SK-N-SH treated with all-trans-retinoic acid at 6 μM for 48 hours (cell line): ENCODE measurements at regions not wholly inside any gene's neighbourhood (a gene's known extent, or its start where the extent isn't known, plus 50 kb on each side); places are given as distances from the start of the nearest gene placed in this dataset.
"Not testable (repeated sequence)": the region's sequence is repeated elsewhere in the genome, so short reads cannot be mapped to it uniquely, and the experiment has no call there.

ENCODE experiments used
- ATAC-seq: fragments of 200-7000 bp; cut with Tn5 transposase; 3 replicates; pipeline ENCODE4 v1.9.1; 2020; ENCODE audit warnings: mild to moderate bottlenecking, moderate library complexity
- ARNTL ChIP-seq: fragments of 450-650 bp; formaldehyde crosslinking; IDR thresholded peaks from 2 replicates; pipeline ENCODE4 v1.5.0; 2020; ENCODE audit warnings: low read depth, mild to moderate bottlenecking, moderate library complexity, borderline replicate concordance
- BACH2 ChIP-seq: fragments of 250-450 bp; sonication (Bioruptor Pico); IDR thresholded peaks from 2 replicates; pipeline ENCODE4 v1.9.0; 2021; ENCODE audit warnings: mild to moderate bottlenecking, borderline replicate concordance
- CREB5 ChIP-seq: fragments of 250-450 bp; sonication (Bioruptor Pico); IDR thresholded peaks from 2 replicates; pipeline ENCODE4 v1.5.1; 2020; ENCODE audit warnings: low read depth, mild to moderate bottlenecking, moderate library complexity
- CSDC2 ChIP-seq: fragments of 250-450 bp; sonication (Bioruptor Pico); IDR thresholded peaks from 2 replicates; pipeline ENCODE4 v1.5.0; 2020; ENCODE audit warnings: mild to moderate bottlenecking, moderate library complexity
- CSRNP3 ChIP-seq: fragments of 250-450 bp; sonication (Bioruptor Pico); IDR thresholded peaks from 2 replicates; pipeline ENCODE4 v1.5.1; 2021; ENCODE audit warnings: mild to moderate bottlenecking, moderate library complexity
- ESRRG ChIP-seq: fragments of 250-450 bp; sonication (Bioruptor Pico); IDR thresholded peaks from 2 replicates; pipeline ENCODE4 v1.6.1; 2021; ENCODE audit warnings: mild to moderate bottlenecking
- ISL1 ChIP-seq: fragments of 250-450 bp; sonication (Bioruptor Pico); IDR thresholded peaks from 2 replicates; pipeline ENCODE4 v2.1.2; 2022; ENCODE audit warnings: mild to moderate bottlenecking, moderate library complexity
- OSR1 ChIP-seq: fragments of 250-450 bp; sonication (Bioruptor Pico); IDR thresholded peaks from 2 replicates; pipeline ENCODE4 v1.8.0; 2022; ENCODE audit warnings: moderate library complexity, mild to moderate bottlenecking, inconsistent platforms
- POU6F1 ChIP-seq: fragments of 250-450 bp; sonication (Bioruptor Pico); IDR thresholded peaks from 2 replicates; pipeline ENCODE4 v1.8.0; 2021; ENCODE audit warnings: low read depth, mild to moderate bottlenecking, moderate library complexity, borderline replicate concordance
- PPARA ChIP-seq: fragments of 250-450 bp; sonication (Bioruptor Pico); IDR thresholded peaks from 2 replicates; pipeline ENCODE4 v1.5.0; 2020; ENCODE audit warnings: mild to moderate bottlenecking, borderline replicate concordance
- RARB ChIP-seq: fragments of 250-450 bp; sonication (Bioruptor Pico); IDR thresholded peaks from 2 replicates; pipeline ENCODE4 v1.8.0; 2021; ENCODE audit warnings: mild to moderate bottlenecking, moderate library complexity
- SNAI2 ChIP-seq: fragments of 250-450 bp; sonication (Bioruptor Pico); IDR thresholded peaks from 2 replicates; pipeline ENCODE4 v1.5.0; 2020; ENCODE audit warnings: mild to moderate bottlenecking, moderate library complexity
- TOX ChIP-seq: fragments of 250-450 bp; sonication (Bioruptor Pico); IDR thresholded peaks from 2 replicates; pipeline ENCODE4 v1.8.0; 2021; ENCODE audit warnings: mild to moderate bottlenecking, moderate library complexity, borderline replicate concordance
- ZC3H10 ChIP-seq: fragments of 250-450 bp; sonication (Bioruptor Pico); IDR thresholded peaks from 2 replicates; pipeline ENCODE4 v1.5.1; 2021; ENCODE audit warnings: mild to moderate bottlenecking, moderate library complexity
- ZFP3 ChIP-seq: fragments of 250-450 bp; sonication (Bioruptor Pico); IDR thresholded peaks from 2 replicates; pipeline ENCODE4 v1.5.0; 2020; ENCODE audit warnings: mild to moderate bottlenecking, moderate library complexity
- ZNF565 ChIP-seq: fragments of 450-650 bp; formaldehyde crosslinking; conservative IDR thresholded peaks from 2 replicates; pipeline ENCODE4 v1.5.0; 2020; ENCODE audit warnings: low read depth, mild to moderate bottlenecking, moderate library complexity
- ZNF8 ChIP-seq: fragments of 450-650 bp; formaldehyde crosslinking; IDR thresholded peaks from 2 replicates; pipeline ENCODE4 v1.5.0; 2020; ENCODE audit warnings: mild to moderate bottlenecking, moderate library complexity
- TF ChIP-seq, protein P1 (sequence below): fragments of 250-450 bp; sonication (Bioruptor Pico); IDR thresholded peaks from 2 replicates; pipeline ENCODE4 v1.5.0; 2020; ENCODE audit warnings: mild to moderate bottlenecking, moderate library complexity

DNA sequence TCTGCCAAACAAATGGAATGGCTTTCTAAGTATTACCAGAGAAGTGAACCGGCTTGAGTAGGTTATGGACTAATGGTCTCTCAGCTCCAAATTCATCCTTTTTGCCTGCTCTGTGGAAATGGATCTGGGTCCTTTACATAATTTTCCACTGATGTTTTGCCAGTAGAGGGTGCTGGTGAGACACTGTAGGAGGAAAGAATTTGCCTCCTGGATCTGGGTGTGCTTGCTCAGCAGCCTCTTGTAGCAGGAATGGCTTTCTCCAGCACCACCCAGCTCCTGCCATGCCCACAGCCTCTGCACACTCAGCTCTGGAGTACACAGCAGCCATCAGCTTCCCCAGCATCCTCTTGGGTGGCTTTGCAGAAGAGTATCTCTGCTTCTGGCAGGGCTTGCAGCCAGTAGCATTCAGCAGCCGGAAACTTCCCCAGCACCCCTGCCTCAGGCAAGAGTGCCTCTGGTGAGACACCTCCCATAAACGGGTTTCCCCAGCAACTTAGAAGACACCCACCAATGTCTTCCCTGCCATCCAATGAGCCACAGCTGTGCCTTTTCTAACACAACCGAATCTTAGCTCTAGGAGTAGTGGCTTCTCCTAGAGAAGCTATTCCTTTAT lies 235.0 kb upstream of the PLPP4 start (continued):
- TF ChIP-seq, protein P1, sequence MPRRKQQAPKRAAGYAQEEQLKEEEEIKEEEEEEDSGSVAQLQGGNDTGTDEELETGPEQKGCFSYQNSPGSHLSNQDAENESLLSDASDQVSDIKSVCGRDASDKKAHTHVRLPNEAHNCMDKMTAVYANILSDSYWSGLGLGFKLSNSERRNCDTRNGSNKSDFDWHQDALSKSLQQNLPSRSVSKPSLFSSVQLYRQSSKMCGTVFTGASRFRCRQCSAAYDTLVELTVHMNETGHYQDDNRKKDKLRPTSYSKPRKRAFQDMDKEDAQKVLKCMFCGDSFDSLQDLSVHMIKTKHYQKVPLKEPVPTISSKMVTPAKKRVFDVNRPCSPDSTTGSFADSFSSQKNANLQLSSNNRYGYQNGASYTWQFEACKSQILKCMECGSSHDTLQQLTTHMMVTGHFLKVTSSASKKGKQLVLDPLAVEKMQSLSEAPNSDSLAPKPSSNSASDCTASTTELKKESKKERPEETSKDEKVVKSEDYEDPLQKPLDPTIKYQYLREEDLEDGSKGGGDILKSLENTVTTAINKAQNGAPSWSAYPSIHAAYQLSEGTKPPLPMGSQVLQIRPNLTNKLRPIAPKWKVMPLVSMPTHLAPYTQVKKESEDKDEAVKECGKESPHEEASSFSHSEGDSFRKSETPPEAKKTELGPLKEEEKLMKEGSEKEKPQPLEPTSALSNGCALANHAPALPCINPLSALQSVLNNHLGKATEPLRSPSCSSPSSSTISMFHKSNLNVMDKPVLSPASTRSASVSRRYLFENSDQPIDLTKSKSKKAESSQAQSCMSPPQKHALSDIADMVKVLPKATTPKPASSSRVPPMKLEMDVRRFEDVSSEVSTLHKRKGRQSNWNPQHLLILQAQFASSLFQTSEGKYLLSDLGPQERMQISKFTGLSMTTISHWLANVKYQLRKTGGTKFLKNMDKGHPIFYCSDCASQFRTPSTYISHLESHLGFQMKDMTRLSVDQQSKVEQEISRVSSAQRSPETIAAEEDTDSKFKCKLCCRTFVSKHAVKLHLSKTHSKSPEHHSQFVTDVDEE (CRISPR knock-in tag): no peak
- TF ChIP-seq, all 23 proteins: peak for 0

DNA sequence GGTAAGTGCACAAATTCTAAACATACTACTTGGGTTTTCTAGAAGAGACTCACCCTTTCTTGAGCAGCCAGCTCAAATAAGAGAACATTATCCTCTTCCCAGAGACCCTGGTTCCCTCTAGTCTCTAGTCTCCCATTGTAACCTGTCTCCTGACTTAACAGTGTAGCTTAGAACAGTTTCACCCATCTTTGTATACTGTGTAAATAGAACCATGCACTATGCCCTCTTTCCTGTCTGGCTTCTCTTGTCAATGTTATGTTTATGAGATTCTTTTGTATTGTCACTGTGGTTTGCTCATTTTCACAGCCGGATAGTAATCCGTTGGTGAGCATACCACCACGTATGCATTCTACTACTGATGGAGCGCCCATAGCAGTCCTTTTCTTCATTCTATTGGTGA lies 227.4 kb upstream of the PLPP4 start:
- TF ChIP-seq ISL1 (CRISPR knock-in tag) (no peak), OSR1 (no peak), CSDC2 (CRISPR knock-in tag) (no peak), CREB5 (no peak), ZNF565 (CRISPR knock-in tag) (no peak), ZFP3 (no peak), SNAI2 (CRISPR knock-in tag) (no peak), CSRNP3 (CRISPR knock-in tag) (no peak), RARB (no peak), TOX (CRISPR knock-in tag) (no peak), POU6F1 (no peak), ARNTL (no peak), ESRRG (CRISPR knock-in tag) (no peak), BACH2 (CRISPR knock-in tag) (no peak), ZC3H10 (no peak), ZNF8 (no peak), PPARA (no peak)
- TF ChIP-seq, protein P1 (CRISPR knock-in tag): no peak
- ATAC-seq: no peak

DNA sequence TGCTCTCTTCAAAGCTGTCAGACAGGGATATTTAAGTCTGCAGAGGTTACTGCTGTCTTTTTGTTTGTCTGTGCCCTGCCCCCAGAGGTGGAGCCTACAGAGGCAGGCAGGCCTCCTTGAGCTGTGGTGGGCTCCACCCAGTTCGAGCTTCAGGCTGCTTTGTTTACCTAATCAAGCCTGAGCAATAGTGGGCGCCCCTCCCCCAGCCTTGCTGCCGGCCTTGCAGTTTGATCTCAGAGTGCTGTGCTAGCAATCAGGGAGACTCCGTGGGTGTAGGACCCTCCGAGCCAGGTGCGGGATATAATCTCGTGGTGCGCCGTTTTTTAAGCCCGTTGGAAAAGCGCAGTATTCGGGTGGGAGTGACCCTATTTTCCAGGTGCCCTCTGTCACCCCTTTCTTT lies 217.3 kb upstream of the PLPP4 start:
- ATAC-seq: not testable (repeated sequence)

- no peak for TF ChIP-seq ZFP3
- TF ChIP-seq POU6F1: no peak
- no peak for ATAC-seq
These were observed 205.1 kb upstream of the PLPP4 start for GRCh38 chr10:120251821-120252442.
